Activated naive CD8-positive, alpha-beta T cell treated with anti-CD3 and anti-CD28 coated beads, Interleukin-2, amount 50 U/mL, for 24 hours (primary cell): ENCODE measurements at regions not wholly inside any gene's neighbourhood (a gene's known extent, or its start where the extent isn't known, plus 50 kb on each side); places are given as distances from the start of the nearest gene placed in this dataset.
A peak's percentile ranks its signal among the peaks of the same experiment; 100 is the strongest.
"Not testable (repeated sequence)": the region's sequence is repeated elsewhere in the genome, so short reads cannot be mapped to it uniquely, and the experiment has no call there.

Source experiments
- ATAC-seq: fragments of 150-1000 bp; cut with Tn5 transposase; one replicate; pipeline ENCODE4 v1.10.0; 2021
- DNase-seq: peaks from one replicate; pipeline ENCODE4 v3.0.0; 2021
- H3K27ac Mint-ChIP-seq: one replicate; pipeline ENCODE4 v1.8.0; 2021; ENCODE audit warnings: mild to moderate bottlenecking, mixed read lengths
- H3K27me3 Mint-ChIP-seq: one replicate; pipeline ENCODE4 v1.8.0; 2021; ENCODE audit warnings: mixed read lengths
- H3K36me3 Mint-ChIP-seq: one replicate; pipeline ENCODE4 v1.8.0; 2021; ENCODE audit warnings: low read depth, mixed read lengths
- H3K4me1 Mint-ChIP-seq: one replicate; pipeline ENCODE4 v1.8.0; 2021; ENCODE audit warnings: mixed read lengths
- H3K4me3 Mint-ChIP-seq: one replicate; pipeline ENCODE4 v1.8.0; 2021; ENCODE audit warnings: mild to moderate bottlenecking, moderate library complexity, mixed read lengths
- H3K9me3 Mint-ChIP-seq: one replicate; pipeline ENCODE4 v1.8.0; 2021; ENCODE audit warnings: mixed read lengths

DNA sequence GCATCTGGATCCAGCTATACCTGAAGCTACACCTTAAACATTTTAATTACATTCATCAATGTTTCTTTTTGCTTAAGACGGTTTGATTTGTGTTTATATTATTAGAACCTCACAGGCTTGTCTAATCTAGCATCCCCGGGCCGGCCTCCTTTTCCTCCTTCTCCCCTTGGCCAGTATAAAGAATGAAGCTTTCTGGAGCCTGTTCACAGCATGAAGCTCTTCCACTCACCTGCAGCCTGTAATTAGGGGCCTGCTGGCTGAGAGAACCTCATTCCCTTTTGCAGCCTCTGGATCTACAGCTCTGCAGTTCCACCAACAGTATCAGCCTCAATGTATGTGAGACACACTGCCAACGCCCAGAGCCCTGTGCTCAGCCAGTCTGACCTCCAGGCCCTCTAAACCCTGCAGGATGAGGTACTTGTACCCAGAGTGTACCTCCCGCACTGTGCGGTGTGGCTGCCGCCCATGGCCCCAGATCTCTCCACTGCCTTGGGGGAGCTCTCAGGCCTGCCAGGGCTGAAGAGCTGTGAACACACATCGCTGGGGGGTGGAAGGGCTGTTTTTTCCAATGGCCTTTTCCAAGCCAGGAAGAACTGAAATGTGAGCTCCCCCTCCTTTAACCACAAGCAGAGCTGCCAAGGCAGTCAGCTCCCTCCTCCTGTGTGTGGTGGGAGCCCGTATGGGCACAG, 114.7 kb upstream of the ALDH1A3 start:
- no peaks in the 10 kb centered on the region for H3K36me3 Mint-ChIP-seq
- peaks cover 6% of the 10 kb centered on the region for H3K27me3 Mint-ChIP-seq
- no peak overlapping the region for H3K4me3 Mint-ChIP-seq
- H3K27ac Mint-ChIP-seq = no peak overlapping the region
- ATAC-seq = no peak
- no peak for DNase-seq
- H3K9me3 Mint-ChIP-seq = no peaks in the 10 kb centered on the region
- no peaks in the 10 kb centered on the region for H3K4me1 Mint-ChIP-seq

DNA sequence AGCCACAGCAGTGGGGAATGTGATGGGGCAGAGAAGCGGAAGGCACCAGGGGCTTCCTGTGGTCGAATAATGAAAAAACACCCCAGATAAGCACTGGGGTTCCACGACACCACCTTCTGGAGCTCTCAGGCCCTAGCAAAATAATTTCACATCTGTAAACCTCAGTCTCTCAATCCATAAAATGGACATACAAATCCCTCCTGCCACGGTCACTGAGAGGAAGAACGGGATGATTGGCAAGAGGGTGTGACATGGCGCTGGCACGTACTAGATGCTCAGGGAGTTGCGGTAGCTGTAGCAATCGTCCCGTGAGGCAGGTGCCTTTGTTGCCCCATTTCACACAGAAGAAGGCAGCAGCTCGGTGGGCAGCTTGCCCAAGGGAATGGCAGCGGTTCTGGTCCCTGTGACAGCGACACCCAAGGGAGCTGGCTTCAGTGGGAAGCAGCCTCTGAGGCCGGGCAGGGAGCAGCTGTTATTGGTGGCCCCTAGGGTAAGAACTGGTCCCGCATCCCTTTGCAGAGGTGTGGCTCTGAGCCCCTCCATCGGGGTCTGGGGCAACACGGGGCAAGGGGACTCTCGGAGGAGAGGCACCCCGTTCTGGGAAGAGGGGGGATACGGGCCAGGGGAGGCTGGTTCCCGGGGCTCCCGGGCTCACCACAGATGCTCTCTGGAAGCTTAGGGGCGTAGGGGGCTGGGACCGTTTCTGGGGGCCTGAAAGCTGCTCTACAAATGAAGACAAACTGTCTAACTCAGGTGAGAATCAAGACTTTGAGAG, 114.0 kb upstream of the ALDH1A3 start:
- H3K4me1 Mint-ChIP-seq = no peaks in the 10 kb centered on the region
- DNase-seq = no peak
- H3K9me3 Mint-ChIP-seq = no peaks in the 10 kb centered on the region
- H3K27me3 Mint-ChIP-seq = peaks cover 6% of the 10 kb centered on the region
- H3K27ac Mint-ChIP-seq = no peak overlapping the region
- H3K4me3 Mint-ChIP-seq = no peak overlapping the region
- ATAC-seq = no peak
- no peaks in the 10 kb centered on the region for H3K36me3 Mint-ChIP-seq

DNA sequence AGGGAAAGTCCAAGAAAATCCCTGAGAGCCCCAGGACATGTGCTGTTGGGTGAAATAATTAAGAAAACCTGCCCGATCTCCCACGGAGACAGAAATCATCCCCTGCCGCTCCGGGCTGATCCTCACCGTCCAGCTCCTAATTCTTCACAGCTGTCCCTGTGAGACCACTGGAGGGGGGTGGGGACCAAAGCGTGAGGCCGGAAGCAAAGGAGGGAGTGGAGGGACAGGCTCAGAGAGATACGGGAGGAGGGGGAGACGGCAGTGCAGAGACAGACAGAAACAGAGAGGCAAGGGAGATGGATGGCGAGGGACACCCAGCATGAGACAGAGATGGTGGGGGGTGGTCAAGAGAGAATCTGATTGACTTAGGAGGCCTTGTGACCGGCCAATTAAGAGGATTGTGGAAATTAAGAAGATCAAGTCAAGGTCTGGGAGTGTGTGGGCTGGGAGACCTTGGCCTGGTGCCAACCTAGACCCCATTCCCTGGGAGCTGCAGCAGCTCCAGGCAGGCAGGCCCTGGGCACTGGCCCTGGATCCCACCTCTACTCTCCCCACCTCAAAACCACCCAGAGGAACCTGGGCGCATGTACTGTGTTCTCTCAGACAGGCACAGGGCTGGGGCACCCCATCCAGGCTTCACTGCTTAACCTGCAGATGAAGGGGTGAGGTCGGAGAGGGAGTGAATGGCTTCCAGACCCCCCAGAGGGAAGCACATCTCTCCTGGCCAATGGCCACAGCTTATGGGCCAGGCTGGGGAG, 113.2 kb upstream of the ALDH1A3 start:
- H3K27ac Mint-ChIP-seq = no peak overlapping the region
- no peaks in the 10 kb centered on the region for H3K9me3 Mint-ChIP-seq
- H3K4me1 Mint-ChIP-seq = no peaks in the 10 kb centered on the region
- ATAC-seq = no peak
- no peak overlapping the region for H3K4me3 Mint-ChIP-seq
- H3K27me3 Mint-ChIP-seq = peaks cover 6% of the 10 kb centered on the region
- DNase-seq = no peak
- no peaks in the 10 kb centered on the region for H3K36me3 Mint-ChIP-seq

DNA sequence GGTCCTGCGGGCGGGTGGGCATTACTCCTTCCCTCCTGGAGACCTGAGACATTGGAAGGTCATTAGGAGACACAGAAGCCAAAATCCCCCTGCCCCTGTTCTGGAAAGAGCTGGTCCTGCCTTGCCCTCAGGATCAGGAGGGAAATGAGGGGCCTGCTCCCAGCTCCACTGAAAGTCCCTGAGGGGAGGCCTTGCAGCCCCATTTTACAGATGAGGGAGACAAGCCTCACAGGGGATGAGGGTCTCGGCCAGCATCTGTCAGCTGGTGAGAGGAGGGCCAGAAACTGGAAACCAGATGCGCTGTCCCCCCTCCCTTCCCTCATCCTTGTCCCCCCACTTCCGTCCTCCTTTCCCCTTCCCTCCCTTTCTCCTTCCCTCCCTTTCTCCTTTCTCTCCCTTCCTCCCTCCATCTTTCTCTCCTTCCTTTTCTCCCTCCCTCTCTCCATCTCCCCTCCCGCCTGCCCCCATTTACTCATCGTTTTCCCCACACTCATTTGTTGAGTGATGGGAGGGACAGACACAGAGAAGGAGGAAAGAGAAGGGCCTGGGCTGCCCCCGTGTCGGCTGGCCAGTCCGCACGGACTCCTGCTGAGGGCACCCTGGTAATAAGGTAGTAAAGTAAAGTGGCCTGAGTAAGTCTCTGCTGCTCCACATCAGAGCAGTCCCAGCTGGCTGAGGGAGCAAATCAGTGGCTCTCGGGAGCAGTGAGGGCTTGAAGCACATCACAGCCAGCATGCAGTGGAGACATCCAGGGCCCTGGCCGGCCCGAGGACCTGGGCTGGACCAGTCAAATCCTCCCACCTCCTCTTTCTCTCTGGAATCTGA, 112.4 kb upstream of the ALDH1A3 start:
- H3K27ac Mint-ChIP-seq = no peak overlapping the region
- ATAC-seq (no peak), DNase-seq (no peak)
- peaks cover 3% of the 10 kb centered on the region for H3K27me3 Mint-ChIP-seq
- H3K9me3 Mint-ChIP-seq = no peaks in the 10 kb centered on the region
- no peak overlapping the region for H3K4me3 Mint-ChIP-seq
- H3K36me3 Mint-ChIP-seq = no peaks in the 10 kb centered on the region
- H3K4me1 Mint-ChIP-seq = no peaks in the 10 kb centered on the region

DNA sequence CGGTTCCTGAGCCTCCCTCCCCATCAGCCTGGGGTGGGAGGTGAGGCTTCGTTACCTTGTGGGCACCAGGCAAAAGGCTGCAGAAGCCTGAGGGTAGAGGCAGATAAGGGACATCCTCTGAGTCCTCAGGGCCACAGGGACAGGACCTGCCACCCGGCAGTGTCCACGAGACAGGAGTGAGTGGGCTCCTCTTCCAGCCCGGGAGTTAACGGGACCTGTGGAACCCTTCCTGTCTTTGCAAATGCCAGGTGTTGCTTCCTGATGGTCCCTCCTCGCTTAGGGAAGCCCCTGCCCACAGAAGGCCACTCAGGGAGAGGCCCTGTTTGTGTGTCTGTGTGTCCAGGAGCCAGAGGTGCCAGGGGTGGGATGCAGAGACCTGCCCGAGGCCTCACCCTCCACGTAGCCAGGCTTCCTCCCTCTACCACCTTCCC, 111.1 kb upstream of the ALDH1A3 start:
- no peaks in the 10 kb centered on the region for H3K9me3 Mint-ChIP-seq
- no peak overlapping the region for H3K4me3 Mint-ChIP-seq
- H3K27ac Mint-ChIP-seq = no peak overlapping the region
- ATAC-seq (no peak), DNase-seq (no peak)
- no peaks in the 10 kb centered on the region for H3K4me1 Mint-ChIP-seq
- no peaks in the 10 kb centered on the region for H3K36me3 Mint-ChIP-seq
- H3K27me3 Mint-ChIP-seq = peaks cover 3% of the 10 kb centered on the region

DNA sequence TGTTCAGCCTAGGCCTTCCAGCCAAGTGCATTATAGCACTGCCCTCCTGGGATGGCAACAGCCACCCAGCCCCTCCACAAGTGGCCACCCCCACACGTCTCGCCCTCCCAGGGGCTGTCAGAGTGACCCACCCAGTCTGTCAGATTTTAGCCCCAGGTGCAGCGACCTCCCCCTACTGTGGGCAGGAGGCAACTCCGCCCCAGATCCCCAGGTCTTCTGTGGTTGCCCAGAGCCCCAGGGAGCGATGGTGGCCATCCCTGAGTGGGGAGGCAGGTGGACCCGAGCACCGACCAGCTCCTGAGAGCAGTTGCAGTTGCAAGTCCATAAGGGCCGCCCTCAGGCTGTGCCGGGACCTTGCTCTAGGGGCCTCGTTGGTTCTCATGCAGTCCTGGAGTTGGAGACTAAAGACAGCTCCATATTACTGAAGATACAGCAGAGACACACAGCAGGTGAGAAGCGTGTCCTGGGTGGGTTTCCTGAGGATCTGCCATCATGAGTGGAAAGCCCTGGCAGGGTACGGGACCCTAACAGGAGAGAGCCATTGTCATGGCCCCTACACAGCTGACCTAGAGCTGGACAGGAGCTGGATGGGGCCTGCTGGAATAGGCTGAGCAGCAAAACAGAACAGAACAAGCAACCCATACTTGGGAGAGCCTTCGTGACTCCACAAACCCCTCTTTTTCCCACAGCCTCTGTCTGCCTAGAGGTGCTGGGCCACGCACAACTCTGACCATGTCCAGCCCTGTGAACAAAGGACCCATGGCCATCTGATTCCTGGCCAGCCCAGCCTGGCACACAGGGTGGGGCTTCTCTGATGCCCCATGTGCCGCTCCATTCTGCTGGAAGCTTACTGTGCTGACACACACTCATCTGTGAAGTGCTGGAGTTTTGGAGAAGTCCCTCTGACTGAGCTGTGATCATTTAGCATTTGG, 110.3 kb upstream of the ALDH1A3 start:
- peaks cover 3% of the 10 kb centered on the region for H3K27me3 Mint-ChIP-seq
- no peaks in the 10 kb centered on the region for H3K9me3 Mint-ChIP-seq
- H3K27ac Mint-ChIP-seq = no peak overlapping the region
- no peak for DNase-seq
- no peaks in the 10 kb centered on the region for H3K36me3 Mint-ChIP-seq
- ATAC-seq = no peak
- no peak overlapping the region for H3K4me3 Mint-ChIP-seq
- no peaks in the 10 kb centered on the region for H3K4me1 Mint-ChIP-seq

DNA sequence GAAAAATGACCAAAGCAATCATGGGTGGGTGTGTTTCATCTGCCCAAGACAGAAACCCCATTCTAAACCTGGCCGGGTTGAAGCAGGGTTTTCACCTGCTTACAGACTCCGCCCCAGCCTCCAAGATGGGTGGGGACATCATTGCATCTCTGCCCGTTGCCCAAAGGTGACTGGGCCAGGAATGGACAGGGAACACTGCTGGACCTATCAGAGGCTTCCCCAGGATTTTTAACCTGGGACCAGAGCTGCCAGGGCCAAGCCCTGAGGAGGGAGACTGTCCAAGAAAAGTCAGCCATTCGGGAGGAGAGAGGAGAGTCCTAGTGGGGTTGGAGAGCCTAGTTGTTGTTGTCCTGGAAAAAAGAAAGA, 109.7 kb upstream of the ALDH1A3 start:
- DNase-seq (no peak), ATAC-seq (no peak)
- peaks cover 3% of the 10 kb centered on the region for H3K27me3 Mint-ChIP-seq
- no peaks in the 10 kb centered on the region for H3K9me3 Mint-ChIP-seq
- H3K4me3 Mint-ChIP-seq = no peak overlapping the region
- H3K27ac Mint-ChIP-seq = no peak overlapping the region
- no peaks in the 10 kb centered on the region for H3K36me3 Mint-ChIP-seq
- H3K4me1 Mint-ChIP-seq = no peaks in the 10 kb centered on the region

DNA sequence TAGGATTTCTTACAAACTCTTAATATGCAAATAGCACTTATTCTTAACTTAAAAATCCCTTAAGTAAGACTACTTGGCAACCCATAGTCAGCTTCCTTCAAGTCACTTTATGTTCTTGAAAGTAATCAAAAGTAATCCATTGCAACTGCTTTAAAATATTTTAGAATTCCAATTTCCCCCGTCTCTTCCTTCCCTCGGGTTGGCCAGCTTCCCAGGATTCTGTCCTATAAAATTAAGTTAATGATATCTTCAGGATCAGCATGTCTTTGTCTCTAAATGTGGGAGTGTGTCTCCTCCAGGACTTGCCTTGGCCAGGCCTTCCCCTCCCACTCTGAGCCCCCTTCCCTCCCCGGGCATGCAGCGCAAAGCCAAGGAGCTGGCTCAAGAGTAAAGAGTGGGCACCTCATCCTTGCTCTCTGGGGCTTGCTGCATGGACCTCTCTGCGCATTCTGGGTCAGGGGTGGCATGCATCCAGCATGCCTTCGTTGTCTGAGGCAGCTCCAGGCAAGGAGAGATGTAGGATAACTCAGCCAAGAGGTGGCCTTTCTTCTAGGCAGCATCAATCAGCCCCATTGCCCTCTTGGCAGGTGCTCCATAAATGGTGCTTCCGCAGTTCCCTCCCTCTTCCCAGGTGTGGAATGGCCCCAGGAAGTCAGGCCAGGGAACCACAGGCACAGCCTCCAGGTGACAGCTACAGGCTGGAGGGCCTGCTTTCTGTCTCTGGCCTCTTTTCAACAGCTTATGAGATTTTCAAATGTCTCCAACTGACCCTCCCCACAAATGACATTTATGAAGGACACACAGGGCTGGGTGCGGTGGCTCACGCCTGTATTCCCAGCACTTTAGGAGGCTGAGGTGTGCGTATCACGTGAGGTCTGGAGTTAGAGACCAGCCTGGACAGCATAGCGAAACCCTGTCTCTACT, 108.7 kb upstream of the ALDH1A3 start:
- no peak for ATAC-seq

DNA sequence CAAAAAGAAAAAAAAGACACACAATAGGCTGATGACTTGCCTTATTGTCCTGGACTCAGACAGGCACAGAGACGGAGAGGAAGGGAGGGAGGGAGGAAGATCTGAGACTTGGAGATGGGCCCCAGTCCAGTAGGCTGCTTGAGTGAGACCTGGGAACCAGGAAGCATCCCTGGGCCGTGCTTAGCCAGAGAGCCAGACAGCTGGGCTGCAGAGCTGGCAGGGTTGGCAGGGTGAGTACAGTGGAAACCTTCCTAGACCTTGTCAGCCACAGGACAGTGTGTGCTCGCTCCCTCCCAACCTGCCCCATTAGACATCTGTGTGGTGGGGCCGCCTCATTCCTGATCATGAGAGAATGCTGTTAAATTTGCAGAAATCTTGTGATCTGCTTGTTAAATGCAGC, 107.9 kb upstream of the ALDH1A3 start:
- Mint-ChIP-seq H3K4me3 (no peak overlapping the region), H3K27ac (no peak overlapping the region), H3K9me3 (no peaks in the 10 kb centered on the region), H3K27me3 (no peaks in the 10 kb centered on the region), H3K36me3 (no peaks in the 10 kb centered on the region), H3K4me1 (no peaks in the 10 kb centered on the region)
- ATAC-seq (peak; percentile 20), DNase-seq (no peak)

More for the DNA sequence above, 108.7 kb upstream of the ALDH1A3 start:
- H3K36me3 Mint-ChIP-seq = no peaks in the 10 kb centered on the region
- no peak overlapping the region for H3K4me3 Mint-ChIP-seq
- no peak overlapping the region for H3K27ac Mint-ChIP-seq
- H3K9me3 Mint-ChIP-seq = no peaks in the 10 kb centered on the region
- peaks cover 3% of the 10 kb centered on the region for H3K27me3 Mint-ChIP-seq
- DNase-seq = no peak
- H3K4me1 Mint-ChIP-seq = no peaks in the 10 kb centered on the region

DNA sequence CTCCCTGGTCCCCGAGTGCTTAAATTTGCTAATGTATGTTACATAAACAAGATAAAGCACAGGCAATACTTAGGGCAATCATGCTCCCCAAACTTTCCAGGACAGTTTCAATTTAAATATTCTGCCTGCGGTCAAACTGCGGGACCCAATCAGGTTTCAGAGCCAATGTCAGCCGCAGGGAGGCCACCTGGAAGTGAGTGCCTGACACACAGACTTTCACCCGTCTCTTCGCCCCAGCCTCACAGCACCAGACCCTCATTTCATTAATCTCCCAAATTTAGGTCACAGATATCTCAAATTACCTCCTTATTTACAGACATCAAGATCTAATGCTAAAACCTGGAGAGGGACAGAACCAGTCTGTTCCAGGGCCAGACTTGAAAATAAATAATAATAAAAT, 107.2 kb upstream of the ALDH1A3 start:
- Mint-ChIP-seq H3K9me3 (no peaks in the 10 kb centered on the region), H3K36me3 (no peaks in the 10 kb centered on the region), H3K27me3 (no peaks in the 10 kb centered on the region), H3K27ac (no peak overlapping the region), H3K4me3 (no peak overlapping the region), H3K4me1 (no peaks in the 10 kb centered on the region)
- DNase-seq (no peak), ATAC-seq (no peak)

DNA sequence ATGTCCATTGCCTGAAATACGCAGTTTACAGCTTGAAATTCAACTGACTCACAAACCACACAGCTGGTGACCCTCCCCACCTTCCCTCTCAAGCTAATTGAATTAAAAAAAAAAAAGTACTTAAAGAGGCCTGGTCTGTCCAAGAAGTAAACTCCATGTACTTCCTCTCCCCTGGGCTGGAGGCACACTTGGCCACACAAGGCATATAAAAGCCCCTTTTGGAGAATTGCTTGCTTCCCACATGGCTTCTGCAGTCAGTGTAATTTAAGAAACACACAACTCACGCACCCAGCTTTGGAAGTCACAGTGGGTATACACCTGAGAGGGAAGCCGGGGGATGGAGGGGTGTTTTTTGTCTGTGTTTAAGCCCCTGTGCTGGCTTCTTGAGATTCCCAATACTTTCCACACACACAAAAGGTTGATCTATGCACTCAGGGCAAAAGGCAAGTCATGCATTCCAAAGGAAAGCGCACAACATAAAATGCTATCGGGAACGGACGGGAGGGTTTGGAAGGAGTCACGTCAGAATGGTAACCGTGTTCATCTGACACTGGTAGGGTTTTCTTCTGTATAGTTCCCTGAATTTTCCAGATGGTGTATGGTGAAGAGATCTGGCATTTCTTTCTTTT, 106.6 kb upstream of the ALDH1A3 start:
- H3K4me3 Mint-ChIP-seq = no peak overlapping the region
- H3K9me3 Mint-ChIP-seq = no peaks in the 10 kb centered on the region
- DNase-seq (no peak), ATAC-seq (no peak)
- H3K27me3 Mint-ChIP-seq = no peaks in the 10 kb centered on the region
- H3K27ac Mint-ChIP-seq = no peak overlapping the region
- H3K4me1 Mint-ChIP-seq = no peaks in the 10 kb centered on the region
- H3K36me3 Mint-ChIP-seq = no peaks in the 10 kb centered on the region

DNA sequence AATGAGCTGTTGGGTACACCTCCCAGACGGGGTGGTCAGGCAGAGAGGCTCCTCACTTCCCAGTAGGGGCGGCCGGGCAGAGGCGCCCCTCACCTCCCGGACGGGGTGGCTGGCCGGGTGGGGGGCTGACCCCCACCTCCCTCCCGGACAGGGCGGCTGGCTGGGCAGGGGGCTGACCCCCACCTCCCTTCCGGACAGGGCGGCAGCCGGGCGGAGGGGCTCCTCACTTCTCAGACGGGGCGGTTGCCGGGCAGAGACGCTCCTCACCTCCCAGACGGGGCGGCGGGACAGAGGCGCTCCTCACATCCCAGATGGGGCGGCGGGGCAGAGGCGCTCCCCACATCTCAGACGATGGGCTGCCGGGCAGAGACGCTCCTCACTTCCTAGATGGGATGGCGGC, 105.6 kb upstream of the ALDH1A3 start:
- H3K36me3 Mint-ChIP-seq, DNase-seq, H3K4me3 Mint-ChIP-seq, H3K4me1 Mint-ChIP-seq, ATAC-seq, H3K27me3 Mint-ChIP-seq, H3K9me3 Mint-ChIP-seq, H3K27ac Mint-ChIP-seq: not testable (repeated sequence)
